Glutamatergic neuron (in vitro differentiated cells): ENCODE measurements at regions not wholly inside any gene's neighbourhood (a gene's known extent, or its start where the extent isn't known, plus 50 kb on each side); places are given as distances from the start of the nearest gene placed in this dataset.

ENCODE experiments used
- DNase-seq: peaks from one replicate; pipeline ENCODE4 v3.0.0; 2022
- H3K27ac Mint-ChIP-seq: one replicate; pipeline ENCODE4 v1.8.0; 2020; ENCODE audit warnings: mild to moderate bottlenecking, mixed read lengths, inconsistent platforms; ENCODE audit not compliant: unreplicated experiment
- H3K27me3 Mint-ChIP-seq: one replicate; pipeline ENCODE4 v1.8.0; 2020; ENCODE audit warnings: mild to moderate bottlenecking, moderate library complexity, mixed read lengths, inconsistent platforms; ENCODE audit not compliant: unreplicated experiment
- H3K36me3 Mint-ChIP-seq: one replicate; pipeline ENCODE4 v1.8.0; 2020; ENCODE audit warnings: mild to moderate bottlenecking, mixed read lengths, inconsistent platforms; ENCODE audit not compliant: unreplicated experiment
- H3K4me1 Mint-ChIP-seq: one replicate; pipeline ENCODE4 v1.8.0; 2020; ENCODE audit warnings: mild to moderate bottlenecking, low read depth, mixed read lengths, inconsistent platforms; ENCODE audit not compliant: unreplicated experiment
- H3K4me3 Mint-ChIP-seq: one replicate; pipeline ENCODE4 v1.8.0; 2020; ENCODE audit warnings: mild to moderate bottlenecking, mixed read lengths, inconsistent platforms; ENCODE audit not compliant: unreplicated experiment
- H3K9me3 Mint-ChIP-seq: one replicate; pipeline ENCODE4 v1.8.0; 2020; ENCODE audit warnings: mild to moderate bottlenecking, moderate library complexity, mixed read lengths, inconsistent platforms; ENCODE audit not compliant: unreplicated experiment
- TF ChIP-seq, protein P1 (sequence below): fragments of 200-600 bp; sonication (generic); IDR thresholded peaks from one replicate; pipeline ENCODE4 v1.5.0; 2021; ENCODE audit not compliant: partially characterized antibody, unreplicated experiment

GRCh38 chr18:11305507-11305906 is 156.1 kb upstream of the PIEZO2 start:
- Mint-ChIP-seq H3K36me3 (peaks cover 11% of the 10 kb centered on the region), H3K27ac (no peak overlapping the region), H3K4me1 (no peaks in the 10 kb centered on the region), H3K9me3 (peaks cover 2% of the 10 kb centered on the region), H3K4me3 (no peak overlapping the region), H3K27me3 (no peaks in the 10 kb centered on the region)
- TF ChIP-seq, protein P1, sequence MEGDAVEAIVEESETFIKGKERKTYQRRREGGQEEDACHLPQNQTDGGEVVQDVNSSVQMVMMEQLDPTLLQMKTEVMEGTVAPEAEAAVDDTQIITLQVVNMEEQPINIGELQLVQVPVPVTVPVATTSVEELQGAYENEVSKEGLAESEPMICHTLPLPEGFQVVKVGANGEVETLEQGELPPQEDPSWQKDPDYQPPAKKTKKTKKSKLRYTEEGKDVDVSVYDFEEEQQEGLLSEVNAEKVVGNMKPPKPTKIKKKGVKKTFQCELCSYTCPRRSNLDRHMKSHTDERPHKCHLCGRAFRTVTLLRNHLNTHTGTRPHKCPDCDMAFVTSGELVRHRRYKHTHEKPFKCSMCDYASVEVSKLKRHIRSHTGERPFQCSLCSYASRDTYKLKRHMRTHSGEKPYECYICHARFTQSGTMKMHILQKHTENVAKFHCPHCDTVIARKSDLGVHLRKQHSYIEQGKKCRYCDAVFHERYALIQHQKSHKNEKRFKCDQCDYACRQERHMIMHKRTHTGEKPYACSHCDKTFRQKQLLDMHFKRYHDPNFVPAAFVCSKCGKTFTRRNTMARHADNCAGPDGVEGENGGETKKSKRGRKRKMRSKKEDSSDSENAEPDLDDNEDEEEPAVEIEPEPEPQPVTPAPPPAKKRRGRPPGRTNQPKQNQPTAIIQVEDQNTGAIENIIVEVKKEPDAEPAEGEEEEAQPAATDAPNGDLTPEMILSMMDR, result no peak
- DNase-seq, result no peak

GRCh38 chr18:11304928-11305327 is 155.6 kb upstream of the PIEZO2 start:
- Mint-ChIP-seq H3K4me1 (no peaks in the 10 kb centered on the region), H3K27me3 (no peaks in the 10 kb centered on the region), H3K36me3 (peaks cover 12% of the 10 kb centered on the region), H3K4me3 (no peak overlapping the region), H3K27ac (no peak overlapping the region), H3K9me3 (peaks cover 2% of the 10 kb centered on the region)
- TF ChIP-seq, protein P1, result no peak
- no peak for DNase-seq

GRCh38 chr18:11296946-11297345 is 147.6 kb upstream of the PIEZO2 start:
- Mint-ChIP-seq H3K9me3 (peaks cover 2% of the 10 kb centered on the region), H3K4me1 (no peaks in the 10 kb centered on the region), H3K4me3 (no peak overlapping the region), H3K36me3 (peaks cover 5% of the 10 kb centered on the region), H3K27me3 (no peaks in the 10 kb centered on the region), H3K27ac (no peak overlapping the region)
- DNase-seq, result no peak
- TF ChIP-seq, protein P1, result no peak

GRCh38 chr18:11293794-11294193 is 144.4 kb upstream of the PIEZO2 start:
- Mint-ChIP-seq H3K36me3 (no peaks in the 10 kb centered on the region), H3K4me1 (no peaks in the 10 kb centered on the region), H3K4me3 (no peak overlapping the region), H3K9me3 (peaks cover 2% of the 10 kb centered on the region), H3K27me3 (no peaks in the 10 kb centered on the region), H3K27ac (no peak overlapping the region)
- TF ChIP-seq, protein P1, result no peak
- no peak for DNase-seq

- no peak for DNase-seq
- no peaks in the 10 kb centered on the region for H3K9me3 Mint-ChIP-seq
- TF ChIP-seq, protein P1, result no peak
- H3K4me1 Mint-ChIP-seq, result no peaks in the 10 kb centered on the region
- H3K36me3 Mint-ChIP-seq, result no peaks in the 10 kb centered on the region
- no peaks in the 10 kb centered on the region for H3K27me3 Mint-ChIP-seq
- H3K27ac Mint-ChIP-seq, result no peak overlapping the region
- H3K4me3 Mint-ChIP-seq, result no peak overlapping the region
These were observed 141.4 kb upstream of the PIEZO2 start for GRCh38 chr18:11290786-11291185.
